ENCODE measurements at regions not wholly inside any gene's neighbourhood (a gene's known extent, or its start where the extent isn't known, plus 50 kb on each side); places are given as distances from the start of the nearest gene placed in this dataset.

DNA sequence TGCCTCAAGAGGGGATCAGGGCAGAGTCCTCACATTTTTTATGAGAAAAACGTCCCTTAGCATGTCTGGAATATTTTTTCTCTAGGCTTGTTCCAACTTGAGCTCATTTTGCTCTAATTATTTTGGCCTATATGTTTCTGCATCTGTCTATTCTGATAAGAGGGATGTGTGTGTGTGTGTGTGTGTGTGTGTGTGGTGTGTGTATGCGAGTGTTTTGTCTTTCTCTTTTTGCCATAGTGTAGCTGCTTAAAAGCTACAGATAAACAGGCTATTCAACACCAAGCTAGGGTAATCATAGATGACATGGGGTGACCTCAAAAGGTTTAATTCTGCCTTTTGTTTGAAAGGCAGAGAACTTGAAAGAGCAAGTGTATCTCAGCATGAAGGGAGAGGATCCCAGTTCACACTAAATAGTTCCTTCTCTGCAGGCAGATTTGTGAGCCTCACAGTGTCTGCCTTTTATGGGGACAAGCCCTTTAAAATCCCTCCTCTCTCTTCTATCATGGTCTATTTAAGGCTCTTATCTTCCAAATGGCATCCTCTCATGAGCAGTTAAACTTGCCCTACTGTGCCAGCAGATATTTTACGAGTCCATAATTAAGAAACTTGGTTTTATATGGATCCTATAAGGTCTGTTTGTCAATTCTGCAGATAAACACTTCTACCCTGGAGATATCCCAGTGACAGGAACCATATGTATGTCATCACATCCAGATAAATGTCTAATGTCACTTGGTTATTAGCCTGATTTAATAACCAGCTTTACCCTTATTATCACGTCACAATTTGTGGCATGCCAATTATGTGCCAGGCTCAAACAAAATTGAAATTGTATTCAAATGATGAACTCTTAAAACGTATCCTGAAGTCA lies 202.9 kb upstream of the MTPN start:
- H3K9ac ChIP-seq (ENCODE audit: low read length): no peak overlapping the region
- H3K79me1 ChIP-seq (ENCODE audit: low read length): no peaks in the 10 kb centered on the region
- H3K4ac ChIP-seq (ENCODE audit: low read depth, low read length): no peak overlapping the region
- no peak overlapping the region for H2AK5ac ChIP-seq (ENCODE audit: low read length)
- H4K8ac ChIP-seq (ENCODE audit: low read depth, low read length): no peak overlapping the region
- H2BK5ac ChIP-seq (ENCODE audit: low read length): no peak overlapping the region
- H3K4me2 ChIP-seq (ENCODE audit: low read length): no peak overlapping the region
- H2BK15ac ChIP-seq (replicated peaks; ENCODE audit: low read depth): no peak overlapping the region
- H3K79me2 ChIP-seq (ENCODE audit: control insufficient read depth, insufficient read depth, low read length): no peaks in the 10 kb centered on the region
- H3K4me3 ChIP-seq (ENCODE audit: low read length): no peak overlapping the region
- H3K18ac ChIP-seq (ENCODE audit: low read length): no peak overlapping the region
- no peaks in the 10 kb centered on the region for H3K4me1 ChIP-seq (ENCODE audit: control insufficient read depth, low read depth, low read length)
- no peaks in the 10 kb centered on the region for H3K36me3 ChIP-seq (ENCODE audit: control insufficient read depth, insufficient read depth, low read length)
- no peak overlapping the region for H4K5ac ChIP-seq (ENCODE audit: low read length)
- WGBS (ENCODE audit: extremely low coverage, insufficient coverage, low lambda C conversion rate): no CpG with 5 or more reads among the region's 5 CpGs
- no peaks in the 10 kb centered on the region for H3K27me3 ChIP-seq (ENCODE audit: insufficient read depth, low read length, poor library complexity)
- H2BK120ac ChIP-seq (ENCODE audit: low read depth, low read length): no peak overlapping the region
- H3K23ac ChIP-seq (ENCODE audit: low read length): no peak overlapping the region
- DNase-seq: no peak
- no peak overlapping the region for H3K56ac ChIP-seq (ENCODE audit: low read length)
- no peak overlapping the region for H3K27ac ChIP-seq (ENCODE audit: low read depth, low read length)

DNA sequence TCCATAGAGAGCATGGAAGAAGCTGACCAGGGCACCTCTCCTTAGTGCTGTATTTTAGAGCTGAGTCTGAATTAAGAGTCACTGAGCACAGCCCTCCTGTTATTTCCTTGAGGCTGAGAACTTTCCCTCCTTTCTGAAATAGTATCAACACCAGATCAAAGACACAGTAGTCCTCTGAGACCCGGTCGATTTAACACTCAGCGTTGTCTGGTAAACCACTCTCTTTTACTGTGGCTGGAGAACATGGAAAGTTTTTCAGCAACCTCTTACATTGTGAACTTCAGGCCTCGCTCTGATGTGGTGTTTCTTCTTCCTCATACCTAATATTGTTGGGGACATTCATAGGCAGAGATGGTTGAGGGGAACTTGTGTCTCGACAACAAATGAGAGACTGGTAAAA lies 202.0 kb upstream of the MTPN start:
- Histone ChIP-seq H3K9ac (ENCODE audit: low read length) (no peak overlapping the region), H3K4ac (ENCODE audit: low read depth, low read length) (no peak overlapping the region), H2AK5ac (ENCODE audit: low read length) (no peak overlapping the region), H3K36me3 (ENCODE audit: control insufficient read depth, insufficient read depth, low read length) (no peaks in the 10 kb centered on the region), H3K79me2 (ENCODE audit: control insufficient read depth, insufficient read depth, low read length) (no peaks in the 10 kb centered on the region), H3K18ac (ENCODE audit: low read length) (no peak overlapping the region), H2BK120ac (ENCODE audit: low read depth, low read length) (no peak overlapping the region), H3K4me2 (ENCODE audit: low read length) (no peak overlapping the region), H3K56ac (ENCODE audit: low read length) (no peak overlapping the region), H2BK15ac (replicated peaks; ENCODE audit: low read depth) (no peak overlapping the region), H3K4me3 (ENCODE audit: low read length) (no peak overlapping the region), H3K27ac (ENCODE audit: low read depth, low read length) (no peak overlapping the region), H3K4me1 (ENCODE audit: control insufficient read depth, low read depth, low read length) (no peaks in the 10 kb centered on the region), H4K8ac (ENCODE audit: low read depth, low read length) (no peak overlapping the region), H3K27me3 (ENCODE audit: insufficient read depth, low read length, poor library complexity) (no peaks in the 10 kb centered on the region), H3K23ac (ENCODE audit: low read length) (no peak overlapping the region), H2BK5ac (ENCODE audit: low read length) (no peak overlapping the region), H3K79me1 (ENCODE audit: low read length) (no peaks in the 10 kb centered on the region), H4K5ac (ENCODE audit: low read length) (no peak overlapping the region)
- no CpG with 5 or more reads among the region's 5 CpGs for WGBS (ENCODE audit: extremely low coverage, insufficient coverage, low lambda C conversion rate)
- no peak for DNase-seq

DNA sequence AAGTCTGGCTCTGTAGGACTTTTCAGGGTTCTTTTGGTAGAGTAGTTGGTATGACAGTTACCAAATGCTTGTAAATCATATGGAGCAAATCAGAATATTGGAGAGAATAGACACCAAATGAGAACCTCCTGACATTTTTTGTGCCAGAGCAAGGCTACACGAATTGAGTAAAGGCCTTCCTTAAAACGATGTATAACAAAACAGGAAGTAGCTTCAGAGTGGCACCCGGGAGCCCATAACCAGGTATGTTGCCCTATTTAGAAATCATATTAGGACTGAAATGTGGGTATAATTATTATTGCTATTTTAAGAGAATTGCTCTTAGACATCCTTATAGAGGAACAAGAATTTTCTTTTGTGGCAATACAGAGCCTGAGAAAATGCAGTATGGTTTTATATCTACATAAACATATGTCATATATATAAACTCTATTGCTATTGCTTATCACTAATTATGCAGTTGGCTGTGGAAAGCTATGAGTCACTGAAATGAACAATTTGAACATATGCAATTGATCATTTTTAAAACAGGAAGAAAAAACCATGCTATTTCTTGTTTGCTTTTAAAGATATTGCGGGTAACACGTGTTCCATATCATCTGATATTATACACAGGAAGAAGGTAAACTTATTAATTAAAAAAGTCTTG lies 197.4 kb upstream of the MTPN start:
- no peak overlapping the region for H3K27ac ChIP-seq (ENCODE audit: low read depth, low read length)
- H3K4me3 ChIP-seq (ENCODE audit: low read length): no peak overlapping the region
- no peaks in the 10 kb centered on the region for H3K36me3 ChIP-seq (ENCODE audit: control insufficient read depth, insufficient read depth, low read length)
- H3K9ac ChIP-seq (ENCODE audit: low read length): no peak overlapping the region
- H4K5ac ChIP-seq (ENCODE audit: low read length): no peak overlapping the region
- H3K4ac ChIP-seq (ENCODE audit: low read depth, low read length): no peak overlapping the region
- no peak overlapping the region for H4K8ac ChIP-seq (ENCODE audit: low read depth, low read length)
- no peak overlapping the region for H3K18ac ChIP-seq (ENCODE audit: low read length)
- no peak overlapping the region for H2BK15ac ChIP-seq (replicated peaks; ENCODE audit: low read depth)
- H2BK120ac ChIP-seq (ENCODE audit: low read depth, low read length): no peak overlapping the region
- no peaks in the 10 kb centered on the region for H3K79me2 ChIP-seq (ENCODE audit: control insufficient read depth, insufficient read depth, low read length)
- H3K4me1 ChIP-seq (ENCODE audit: control insufficient read depth, low read depth, low read length): no peaks in the 10 kb centered on the region
- H2BK5ac ChIP-seq (ENCODE audit: low read length): no peak overlapping the region
- no peak for DNase-seq
- no CpG with 5 or more reads among the region's 5 CpGs for WGBS (ENCODE audit: extremely low coverage, insufficient coverage, low lambda C conversion rate)
- H3K4me2 ChIP-seq (ENCODE audit: low read length): no peak overlapping the region
- H3K79me1 ChIP-seq (ENCODE audit: low read length): no peaks in the 10 kb centered on the region
- no peak overlapping the region for H2AK5ac ChIP-seq (ENCODE audit: low read length)
- no peak overlapping the region for H3K23ac ChIP-seq (ENCODE audit: low read length)
- H3K27me3 ChIP-seq (ENCODE audit: insufficient read depth, low read length, poor library complexity): no peaks in the 10 kb centered on the region
- no peak overlapping the region for H3K56ac ChIP-seq (ENCODE audit: low read length)

DNA sequence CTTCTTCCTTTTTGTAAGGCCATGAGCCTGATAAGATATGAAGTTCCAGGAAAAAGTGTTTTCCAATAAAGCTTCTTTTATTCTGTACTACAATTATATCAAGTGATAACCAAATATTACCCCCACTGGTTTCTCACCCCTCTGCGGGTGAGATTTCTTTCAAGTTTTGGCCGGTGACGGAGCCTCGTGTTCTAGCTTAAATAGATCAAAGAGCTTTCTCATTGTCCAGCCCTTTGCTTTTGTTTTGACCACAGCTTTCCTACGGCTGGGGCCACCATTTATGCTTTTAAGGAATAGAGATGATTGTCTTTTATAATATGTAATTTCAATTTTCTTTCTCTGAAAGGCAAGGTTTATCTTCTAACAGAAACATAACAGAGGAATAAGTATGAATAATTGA lies 196.7 kb upstream of the MTPN start:
- Histone ChIP-seq H3K79me1 (ENCODE audit: low read length) (no peaks in the 10 kb centered on the region), H4K8ac (ENCODE audit: low read depth, low read length) (no peak overlapping the region), H3K18ac (ENCODE audit: low read length) (no peak overlapping the region), H3K36me3 (ENCODE audit: control insufficient read depth, insufficient read depth, low read length) (no peaks in the 10 kb centered on the region), H3K4me1 (ENCODE audit: control insufficient read depth, low read depth, low read length) (no peaks in the 10 kb centered on the region), H3K27ac (ENCODE audit: low read depth, low read length) (no peak overlapping the region), H3K79me2 (ENCODE audit: control insufficient read depth, insufficient read depth, low read length) (no peaks in the 10 kb centered on the region), H2AK5ac (ENCODE audit: low read length) (no peak overlapping the region), H3K27me3 (ENCODE audit: insufficient read depth, low read length, poor library complexity) (no peaks in the 10 kb centered on the region), H2BK15ac (replicated peaks; ENCODE audit: low read depth) (no peak overlapping the region), H3K9ac (ENCODE audit: low read length) (no peak overlapping the region), H3K56ac (ENCODE audit: low read length) (no peak overlapping the region), H3K4me2 (ENCODE audit: low read length) (no peak overlapping the region), H3K4ac (ENCODE audit: low read depth, low read length) (no peak overlapping the region), H2BK120ac (ENCODE audit: low read depth, low read length) (no peak overlapping the region), H3K4me3 (ENCODE audit: low read length) (no peak overlapping the region), H3K23ac (ENCODE audit: low read length) (no peak overlapping the region), H2BK5ac (ENCODE audit: low read length) (no peak overlapping the region), H4K5ac (ENCODE audit: low read length) (no peak overlapping the region)
- DNase-seq: no peak
- WGBS (ENCODE audit: extremely low coverage, insufficient coverage, low lambda C conversion rate): no CpG with 5 or more reads among the region's 5 CpGs

DNA sequence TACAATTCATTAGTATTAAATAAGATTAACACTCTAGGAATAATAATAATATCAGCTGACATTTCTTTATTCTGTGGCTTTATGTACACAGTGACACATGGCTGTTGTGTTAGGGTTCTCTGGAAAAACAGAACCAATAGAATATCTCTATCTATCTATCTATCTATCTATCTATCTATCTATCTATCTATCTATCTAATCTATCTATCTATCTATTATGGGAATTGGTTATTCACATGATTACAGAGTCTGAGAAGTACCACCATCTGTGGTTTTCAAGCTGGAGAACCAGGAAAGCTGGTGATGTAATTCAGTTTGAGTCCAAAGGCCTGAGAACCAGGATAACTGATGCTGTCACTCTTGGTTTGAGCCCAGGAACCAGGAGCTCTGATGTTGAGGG lies 194.1 kb upstream of the MTPN start:
- Histone ChIP-seq H2AK5ac (ENCODE audit: low read length) (no peak overlapping the region), H3K27me3 (ENCODE audit: insufficient read depth, low read length, poor library complexity) (no peaks in the 10 kb centered on the region), H2BK120ac (ENCODE audit: low read depth, low read length) (no peak overlapping the region), H3K4me3 (ENCODE audit: low read length) (no peak overlapping the region), H3K79me2 (ENCODE audit: control insufficient read depth, insufficient read depth, low read length) (no peaks in the 10 kb centered on the region), H3K4ac (ENCODE audit: low read depth, low read length) (no peak overlapping the region), H3K4me1 (ENCODE audit: control insufficient read depth, low read depth, low read length) (no peaks in the 10 kb centered on the region), H3K56ac (ENCODE audit: low read length) (no peak overlapping the region), H4K8ac (ENCODE audit: low read depth, low read length) (no peak overlapping the region), H3K9ac (ENCODE audit: low read length) (no peak overlapping the region), H3K4me2 (ENCODE audit: low read length) (no peak overlapping the region), H3K23ac (ENCODE audit: low read length) (no peak overlapping the region), H4K5ac (ENCODE audit: low read length) (no peak overlapping the region), H2BK5ac (ENCODE audit: low read length) (no peak overlapping the region), H3K36me3 (ENCODE audit: control insufficient read depth, insufficient read depth, low read length) (no peaks in the 10 kb centered on the region), H3K27ac (ENCODE audit: low read depth, low read length) (no peak overlapping the region), H2BK15ac (replicated peaks; ENCODE audit: low read depth) (no peak overlapping the region), H3K79me1 (ENCODE audit: low read length) (no peaks in the 10 kb centered on the region), H3K18ac (ENCODE audit: low read length) (no peak overlapping the region)
- DNase-seq: no peak
